D721Med (cell line): ENCODE measurements at regions not wholly inside any gene's neighbourhood (a gene's known extent, or its start where the extent isn't known, plus 50 kb on each side); places are given as distances from the start of the nearest gene placed in this dataset.
"Not testable (repeated sequence)": the region's sequence is repeated elsewhere in the genome, so short reads cannot be mapped to it uniquely, and the experiment has no call there.

ENCODE experiments used
- DNase-seq: peaks from one replicate; pipeline ENCODE4 v3.0.0; 2011; ENCODE audit warnings: low spot score; ENCODE audit not compliant: insufficient read length
- FAIRE-seq: peaks from 2 replicates; lab custom pipeline; 2011; peaks lifted over from hg19 to GRCh38; lab: Jason Lieb, UNC
- CTCF ChIP-seq: IDR thresholded peaks from 2 replicates; pipeline ENCODE4 v1.5.1; 2012; ENCODE audit warnings: mild to moderate bottlenecking, control low read depth; ENCODE audit not compliant: insufficient read depth; ENCODE audit errors: missing control alignments

DNA sequence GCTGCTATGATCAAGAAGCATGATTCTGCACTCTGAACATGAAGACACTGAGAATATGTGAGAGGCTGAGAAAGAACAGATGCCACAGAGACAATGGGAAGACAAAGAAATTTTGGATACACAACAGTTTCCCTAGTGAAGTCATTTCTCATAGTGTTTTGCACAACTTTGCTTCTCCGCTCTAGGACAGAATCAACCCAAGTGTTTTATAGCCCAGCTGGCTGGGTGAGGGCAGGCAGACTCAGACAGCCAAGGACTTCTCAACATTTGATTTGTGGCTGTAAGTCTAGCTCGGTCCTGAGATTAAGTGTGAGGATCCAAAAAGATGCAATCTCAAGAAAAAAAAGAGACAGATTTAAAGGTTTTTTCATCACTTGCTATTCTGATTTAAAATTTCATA lies 536.5 kb upstream of the CRIM1 start:
- no peak for DNase-seq
- FAIRE-seq, result no peak
- no peak for TF ChIP-seq CTCF

- DNase-seq, FAIRE-seq: not testable (repeated sequence)
These were observed 537.2 kb upstream of the CRIM1 start for GRCh38 chr2:35818359-35818758.

- not testable (repeated sequence) for FAIRE-seq, DNase-seq
These were observed 541.0 kb upstream of the CRIM1 start for GRCh38 chr2:35814597-35814996.

- DNase-seq (no peak), FAIRE-seq (no peak)
- TF ChIP-seq CTCF, result no peak
These were observed 552.5 kb upstream of the CRIM1 start for GRCh38 chr2:35803126-35803525.

- DNase-seq (no peak), FAIRE-seq (no peak)
- no peak for TF ChIP-seq CTCF
These were observed 560.7 kb upstream of the CRIM1 start for GRCh38 chr2:35794796-35795450.

- DNase-seq, result no peak
- no peak for FAIRE-seq
- no peak for TF ChIP-seq CTCF
These were observed 565.3 kb upstream of the CRIM1 start for GRCh38 chr2:35790292-35790691.

DNA sequence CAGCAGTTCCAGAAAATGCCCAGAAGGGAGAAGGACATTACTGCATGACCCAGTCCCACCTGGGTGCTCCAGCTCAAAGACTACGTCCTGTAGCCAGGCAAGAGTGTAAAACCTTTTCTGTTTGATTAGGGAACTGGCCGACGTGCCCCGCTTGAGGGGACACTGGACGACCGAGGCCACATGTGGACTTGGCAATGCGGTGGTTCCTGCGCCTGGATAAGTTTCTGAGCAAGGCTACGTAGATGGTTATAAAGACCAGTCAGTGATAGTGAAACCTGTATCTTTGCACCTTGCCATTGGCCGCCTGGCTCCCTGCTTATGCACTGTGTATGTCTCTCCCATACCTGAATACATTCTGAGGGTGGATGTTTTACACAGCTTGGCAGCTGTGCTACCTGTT lies 567.0 kb upstream of the CRIM1 start:
- TF ChIP-seq CTCF, result no peak
- DNase-seq, result no peak
- no peak for FAIRE-seq

- no peak for TF ChIP-seq CTCF
- no peak for FAIRE-seq
- no peak for DNase-seq
These were observed 568.1 kb upstream of the CRIM1 start for GRCh38 chr2:35787302-35788031.
